H1 (cell line): ENCODE measurements at regions not wholly inside any gene's neighbourhood (a gene's known extent, or its start where the extent isn't known, plus 50 kb on each side); places are given as distances from the start of the nearest gene placed in this dataset.

ENCODE experiments used
- MAX ChIP-seq: IDR thresholded peaks from 2 replicates; pipeline ENCODE4 v1.6.1; 2012; ENCODE audit warnings: inconsistent platforms

- no peak for TF ChIP-seq MAX
Measured at GRCh38 chr3:194195611-194196010, 59.7 kb downstream of the HES1 start (continued).
